Spleen (tissue), 7 donors: ENCODE measurements at regions not wholly inside any gene's neighbourhood (a gene's known extent, or its start where the extent isn't known, plus 50 kb on each side); places are given as distances from the start of the nearest gene placed in this dataset.

ENCODE experiments used
- POLR2A ChIP-seq, 3 donors: fragments of 450-650 bp; IDR thresholded peaks; one replicate each; pipeline ENCODE4 v1.5.1; 2017; ENCODE audit warnings: antibody characterized with exemption in 3 of 3, mild to moderate bottlenecking in 1 of 3
- POLR2AphosphoS5 ChIP-seq, 3 donors: sonication (generic); formaldehyde crosslinking; IDR thresholded peaks; one replicate each; pipeline ENCODE4 v1.5.1; 2017; ENCODE audit warnings: antibody characterized with exemption in 3 of 3
- TF ChIP-seq, protein P1 (sequence below), 11 experiments: fragments of 200-600 bp in 7 of 11; fragments of 450-650 bp in 4 of 11; sonication (generic) in 4 of 11; IDR thresholded peaks in 8 of 11; conservative IDR thresholded peaks in 3 of 11; 1 replicate in 7 of 11; 2 replicates in 4 of 11; pipeline versions ENCODE4 v1.4.0 to v1.8.0; 2016 to 2021; ENCODE audit warnings: antibody characterized with exemption in 11 of 11, inconsistent platforms in 4 of 11, mild to moderate bottlenecking in 1 of 11
- donor health status: DM: no; HTN: no; CAD: no; lungs with moderate emphysema.
- donor health status: DM: no; HTN: no; CAD: no.
- donor health status: DM: no; HTN: no; CAD: no.

DNA sequence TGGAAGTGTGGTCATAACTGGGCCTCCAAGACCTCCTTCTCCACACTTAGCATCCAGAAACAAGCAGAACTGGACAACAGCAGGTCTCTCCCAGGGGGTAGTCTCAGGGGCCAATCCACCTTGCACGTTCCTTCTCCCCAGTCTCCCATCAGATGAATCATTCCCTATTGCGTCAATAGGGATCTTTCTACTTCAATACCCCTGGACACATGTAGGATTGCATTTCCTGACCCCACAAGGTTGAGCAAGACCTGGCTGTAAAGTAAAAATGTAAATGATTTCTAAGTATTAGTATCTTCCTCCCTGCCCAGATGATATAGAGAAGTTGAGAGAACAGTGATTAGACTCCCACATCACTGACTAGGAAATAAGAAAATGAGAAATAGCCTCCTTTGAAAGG is 224.5 kb upstream of the CSF3R start:
- no peak for TF ChIP-seq POLR2A (IDR thresholded peaks at IDR 0.05)
- TF ChIP-seq, protein P1, sequence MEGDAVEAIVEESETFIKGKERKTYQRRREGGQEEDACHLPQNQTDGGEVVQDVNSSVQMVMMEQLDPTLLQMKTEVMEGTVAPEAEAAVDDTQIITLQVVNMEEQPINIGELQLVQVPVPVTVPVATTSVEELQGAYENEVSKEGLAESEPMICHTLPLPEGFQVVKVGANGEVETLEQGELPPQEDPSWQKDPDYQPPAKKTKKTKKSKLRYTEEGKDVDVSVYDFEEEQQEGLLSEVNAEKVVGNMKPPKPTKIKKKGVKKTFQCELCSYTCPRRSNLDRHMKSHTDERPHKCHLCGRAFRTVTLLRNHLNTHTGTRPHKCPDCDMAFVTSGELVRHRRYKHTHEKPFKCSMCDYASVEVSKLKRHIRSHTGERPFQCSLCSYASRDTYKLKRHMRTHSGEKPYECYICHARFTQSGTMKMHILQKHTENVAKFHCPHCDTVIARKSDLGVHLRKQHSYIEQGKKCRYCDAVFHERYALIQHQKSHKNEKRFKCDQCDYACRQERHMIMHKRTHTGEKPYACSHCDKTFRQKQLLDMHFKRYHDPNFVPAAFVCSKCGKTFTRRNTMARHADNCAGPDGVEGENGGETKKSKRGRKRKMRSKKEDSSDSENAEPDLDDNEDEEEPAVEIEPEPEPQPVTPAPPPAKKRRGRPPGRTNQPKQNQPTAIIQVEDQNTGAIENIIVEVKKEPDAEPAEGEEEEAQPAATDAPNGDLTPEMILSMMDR (IDR thresholded peaks at IDR 0.05 in 8 of 11, conservative IDR thresholded peaks at IDR 0.05 in 3 of 11): no peak
- TF ChIP-seq POLR2AphosphoS5 (IDR thresholded peaks at IDR 0.05): no peak
